ENCODE measurements at regions not wholly inside any gene's neighbourhood (a gene's known extent, or its start where the extent isn't known, plus 50 kb on each side); places are given as distances from the start of the nearest gene placed in this dataset.

DNA sequence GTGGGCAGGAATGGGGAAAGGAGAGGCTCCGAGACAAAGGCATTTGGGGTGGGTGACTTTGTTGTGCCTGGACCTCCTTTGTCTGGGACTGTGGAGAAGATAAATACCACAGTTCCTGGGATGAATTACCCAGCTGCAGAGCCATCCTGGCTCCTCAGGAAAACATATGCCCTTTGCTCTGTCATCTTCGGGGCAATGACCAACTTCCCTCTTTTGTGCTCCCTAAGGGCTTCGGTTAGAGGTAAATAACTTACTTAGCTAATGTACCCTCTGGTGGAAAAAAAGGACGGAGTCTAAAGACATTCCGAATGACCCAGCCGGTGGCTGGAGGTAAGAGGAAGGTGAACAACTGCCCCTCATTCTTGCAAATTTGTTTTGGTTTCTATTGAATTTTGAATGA is 345.7 kb downstream of the GATA3 start:
- TF ChIP-seq, protein P1, sequence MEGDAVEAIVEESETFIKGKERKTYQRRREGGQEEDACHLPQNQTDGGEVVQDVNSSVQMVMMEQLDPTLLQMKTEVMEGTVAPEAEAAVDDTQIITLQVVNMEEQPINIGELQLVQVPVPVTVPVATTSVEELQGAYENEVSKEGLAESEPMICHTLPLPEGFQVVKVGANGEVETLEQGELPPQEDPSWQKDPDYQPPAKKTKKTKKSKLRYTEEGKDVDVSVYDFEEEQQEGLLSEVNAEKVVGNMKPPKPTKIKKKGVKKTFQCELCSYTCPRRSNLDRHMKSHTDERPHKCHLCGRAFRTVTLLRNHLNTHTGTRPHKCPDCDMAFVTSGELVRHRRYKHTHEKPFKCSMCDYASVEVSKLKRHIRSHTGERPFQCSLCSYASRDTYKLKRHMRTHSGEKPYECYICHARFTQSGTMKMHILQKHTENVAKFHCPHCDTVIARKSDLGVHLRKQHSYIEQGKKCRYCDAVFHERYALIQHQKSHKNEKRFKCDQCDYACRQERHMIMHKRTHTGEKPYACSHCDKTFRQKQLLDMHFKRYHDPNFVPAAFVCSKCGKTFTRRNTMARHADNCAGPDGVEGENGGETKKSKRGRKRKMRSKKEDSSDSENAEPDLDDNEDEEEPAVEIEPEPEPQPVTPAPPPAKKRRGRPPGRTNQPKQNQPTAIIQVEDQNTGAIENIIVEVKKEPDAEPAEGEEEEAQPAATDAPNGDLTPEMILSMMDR (optimal IDR thresholded peaks at IDR 0.05 in 1 of 3, IDR thresholded peaks at IDR 0.05 in 1 of 3, conservative IDR thresholded peaks at IDR 0.05 in 1 of 3; ENCODE audit: extremely low read depth in 1 of 3, insufficient read depth in 2 of 3, low read length in 3 of 3) = no peak
- TF ChIP-seq EZH2 (IDR thresholded peaks at IDR 0.05; ENCODE audit: low read length) = no peak
